DMS153 treated with DMSO at 0.1 percent for 48 hours (cell line): ENCODE measurements at regions not wholly inside any gene's neighbourhood (a gene's known extent, or its start where the extent isn't known, plus 50 kb on each side); places are given as distances from the start of the nearest gene placed in this dataset.
"Not testable (repeated sequence)": the region's sequence is repeated elsewhere in the genome, so short reads cannot be mapped to it uniquely, and the experiment has no call there.

ENCODE experiments used
- DNase-seq: peaks from one replicate; lab custom pipeline; 2025; ENCODE audit not compliant: unreplicated experiment; lab: John Stamatoyannopoulos, UW

DNA sequence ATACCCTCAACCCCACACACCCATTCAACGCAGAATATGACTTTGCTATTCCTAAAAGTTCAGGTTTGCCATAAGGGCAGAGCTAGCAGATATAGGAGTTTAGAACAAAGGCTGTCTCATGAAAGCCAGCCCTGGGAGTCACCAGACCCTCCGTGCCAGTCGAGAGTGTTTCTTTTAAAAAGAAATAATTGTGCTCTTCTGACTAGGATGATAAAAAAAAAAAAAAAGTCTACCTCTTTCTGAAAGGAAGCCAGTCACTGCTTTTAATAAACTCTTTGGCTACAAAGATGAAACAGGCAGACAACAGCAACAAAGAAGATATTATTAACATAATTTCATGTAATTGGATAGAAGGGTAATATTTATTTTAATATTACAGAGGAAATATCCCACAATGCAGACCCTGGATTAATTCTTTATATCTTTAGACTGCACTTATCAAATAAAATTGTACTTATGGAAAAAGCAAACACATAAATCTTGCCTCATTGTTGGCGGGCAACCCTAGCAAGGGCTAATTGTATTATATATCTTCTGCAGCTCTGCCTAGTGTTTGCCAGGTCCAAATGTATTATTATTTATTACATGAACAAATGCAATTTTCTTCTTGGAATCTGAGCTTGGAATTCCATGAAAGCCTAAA is 277.5 kb upstream of the DYNLRB2 start:
- DNase-seq: no peak

DNA sequence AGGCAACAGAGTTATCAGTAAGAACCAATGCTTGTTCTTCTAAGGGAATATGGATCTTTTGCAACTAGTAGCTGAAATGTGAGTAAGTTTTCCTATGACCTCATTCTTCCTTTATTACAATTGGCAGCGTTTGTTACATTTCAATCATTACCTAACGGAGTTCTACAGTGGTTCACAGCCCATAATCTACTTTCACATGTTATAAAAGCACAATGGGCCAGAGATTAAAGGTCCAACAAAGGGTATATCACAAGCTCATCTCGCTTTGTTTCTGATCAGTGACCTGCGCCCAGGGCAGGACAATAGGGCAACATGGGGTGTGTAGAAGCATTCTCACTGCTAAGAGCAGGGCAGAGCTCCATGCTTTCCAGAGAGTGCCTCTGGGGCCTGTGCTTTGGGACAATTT is 279.9 kb upstream of the DYNLRB2 start:
- no peak for DNase-seq

DNA sequence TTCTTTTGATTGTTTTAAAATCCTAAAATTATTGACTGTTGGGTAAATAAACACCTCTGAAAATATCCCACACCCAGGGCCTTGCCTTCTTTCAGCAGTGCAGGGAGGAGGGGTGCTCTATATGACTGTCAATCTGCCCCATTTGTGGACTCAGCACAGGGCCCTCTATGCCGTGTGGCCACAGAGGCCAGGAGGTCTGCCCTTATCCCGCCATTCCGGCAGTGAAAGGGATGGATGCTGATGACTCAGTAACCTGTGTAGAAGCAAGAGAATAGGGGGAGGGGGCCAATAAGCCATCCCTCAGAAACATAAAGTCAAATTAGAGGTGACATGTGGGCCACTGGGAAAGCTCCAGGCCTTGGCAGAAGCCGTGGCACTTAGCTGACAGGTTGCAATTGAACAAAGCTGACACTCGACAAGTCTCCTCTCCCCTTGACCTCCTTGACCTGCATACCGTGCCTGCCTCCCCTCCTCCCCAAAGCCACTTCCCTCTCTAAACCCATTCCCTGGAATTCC is 281.4 kb upstream of the DYNLRB2 start:
- DNase-seq: no peak

DNA sequence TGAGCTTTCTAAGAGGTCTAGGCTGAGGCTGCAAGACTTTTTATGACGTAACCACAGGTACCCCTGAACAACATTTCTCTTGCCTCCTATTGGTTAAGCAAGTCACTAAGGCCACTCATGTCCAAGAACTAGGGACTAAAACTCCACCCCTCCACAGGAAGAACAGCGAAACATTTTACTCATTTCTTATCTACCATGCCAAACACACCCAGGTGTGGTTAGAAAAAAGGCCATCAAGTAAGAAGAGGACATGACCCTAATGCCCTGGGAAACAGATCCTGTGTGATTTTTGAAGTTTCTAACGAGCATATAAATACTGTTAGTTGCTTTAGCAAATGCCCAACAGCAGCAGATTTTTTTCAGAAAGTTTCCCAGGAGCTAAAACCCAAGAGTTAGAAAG is 282.4 kb upstream of the DYNLRB2 start:
- DNase-seq: no peak

DNA sequence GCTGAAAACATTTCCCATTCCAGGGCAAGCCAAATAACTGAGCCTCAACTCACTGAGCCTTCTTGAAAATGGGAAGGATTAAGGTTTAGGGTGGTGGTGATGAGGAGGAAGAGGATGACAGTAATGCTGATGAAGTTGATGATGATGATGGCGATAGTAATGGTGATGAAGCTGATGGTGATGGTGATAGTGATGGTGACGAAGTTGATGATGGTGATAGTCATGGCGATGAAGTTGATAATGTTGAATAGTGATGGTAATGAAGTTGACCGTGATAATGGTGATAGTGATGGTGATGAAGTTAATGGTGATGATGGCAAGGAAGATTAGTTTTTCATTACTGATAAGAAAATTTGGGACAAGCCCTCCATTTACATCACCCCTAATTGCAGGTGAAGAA is 285.8 kb upstream of the DYNLRB2 start:
- DNase-seq: no peak

DNA sequence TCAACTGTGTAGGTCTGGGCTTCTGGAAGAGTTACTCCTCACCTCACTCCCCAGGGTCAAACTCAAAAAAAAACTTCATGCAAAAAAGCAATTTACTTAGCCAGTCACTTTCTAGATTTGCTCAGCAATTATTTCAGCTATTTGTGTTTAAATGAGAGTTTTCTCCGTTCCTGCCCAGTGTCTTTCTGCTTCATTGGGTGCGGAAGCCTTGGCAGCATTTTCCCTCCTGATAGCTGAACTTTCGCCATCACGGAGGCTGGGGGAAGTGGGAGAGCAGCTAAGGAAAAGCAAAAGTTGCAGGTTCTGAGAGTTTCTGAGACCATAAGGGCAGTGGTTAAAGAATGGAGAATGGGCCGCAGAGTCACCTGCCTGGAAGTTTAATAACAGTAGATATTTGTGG is 287.1 kb upstream of the DYNLRB2 start:
- no peak for DNase-seq

DNA sequence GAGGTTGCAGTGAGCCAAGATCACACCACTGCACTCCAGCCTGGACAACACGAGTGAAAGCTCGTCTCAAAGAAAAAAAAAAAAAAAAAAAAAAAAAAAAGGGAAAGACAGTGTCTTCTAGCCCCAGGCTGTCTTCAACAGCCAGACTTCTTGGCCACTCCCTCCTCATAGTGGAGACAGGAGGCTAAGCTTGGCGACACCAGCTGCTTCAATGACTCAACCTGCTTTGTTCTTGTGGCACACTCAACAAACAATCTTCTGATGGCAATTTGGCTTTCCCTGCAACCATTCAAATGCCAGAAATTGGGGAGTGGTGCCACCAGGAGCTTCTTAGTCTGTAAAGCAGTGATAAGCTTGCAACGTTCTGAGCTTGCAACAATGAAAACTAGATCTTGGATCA is 290.4 kb upstream of the DYNLRB2 start:
- DNase-seq: no peak

DNA sequence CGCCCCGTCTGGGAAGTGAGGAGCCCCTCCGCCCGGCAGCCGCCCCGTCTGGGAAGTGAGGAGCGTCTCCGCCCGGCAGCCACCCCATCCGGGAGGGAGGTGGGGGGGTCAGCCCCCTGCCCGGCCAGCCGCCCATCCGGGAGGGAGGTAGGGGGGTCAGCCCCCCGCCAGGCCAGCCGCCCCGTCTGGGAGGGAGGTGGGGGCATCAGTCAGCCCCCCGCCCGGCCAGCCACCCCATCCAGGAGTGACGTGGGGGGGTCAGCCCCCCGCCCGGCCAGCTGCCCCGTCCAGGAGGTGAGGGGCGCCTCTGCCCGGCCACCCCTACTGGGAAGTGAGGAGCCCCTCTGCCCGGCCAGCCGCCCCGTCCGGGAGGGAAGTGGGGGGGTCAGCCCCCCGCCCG is 297.5 kb upstream of the DYNLRB2 start:
- not testable (repeated sequence) for DNase-seq

DNA sequence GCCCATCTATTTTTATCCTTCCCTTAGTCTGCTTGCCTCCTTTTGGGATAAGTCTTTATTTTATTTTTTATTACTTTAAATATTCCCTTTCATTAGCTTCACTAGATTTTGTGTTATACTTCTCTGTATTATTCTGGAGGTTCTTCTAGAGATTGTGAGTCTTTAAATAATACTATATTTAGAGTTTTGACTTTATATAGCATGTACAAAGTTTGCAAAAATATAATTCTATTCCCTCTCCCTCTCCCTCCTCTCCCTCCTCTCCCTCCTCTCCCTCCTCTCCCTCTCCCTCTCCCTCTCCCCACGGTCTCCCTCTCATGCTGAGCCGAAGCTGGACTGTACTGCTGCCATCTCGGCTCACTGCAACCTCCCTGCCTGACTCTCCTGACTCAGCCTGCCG is 298.5 kb upstream of the DYNLRB2 start:
- not testable (repeated sequence) for DNase-seq

DNA sequence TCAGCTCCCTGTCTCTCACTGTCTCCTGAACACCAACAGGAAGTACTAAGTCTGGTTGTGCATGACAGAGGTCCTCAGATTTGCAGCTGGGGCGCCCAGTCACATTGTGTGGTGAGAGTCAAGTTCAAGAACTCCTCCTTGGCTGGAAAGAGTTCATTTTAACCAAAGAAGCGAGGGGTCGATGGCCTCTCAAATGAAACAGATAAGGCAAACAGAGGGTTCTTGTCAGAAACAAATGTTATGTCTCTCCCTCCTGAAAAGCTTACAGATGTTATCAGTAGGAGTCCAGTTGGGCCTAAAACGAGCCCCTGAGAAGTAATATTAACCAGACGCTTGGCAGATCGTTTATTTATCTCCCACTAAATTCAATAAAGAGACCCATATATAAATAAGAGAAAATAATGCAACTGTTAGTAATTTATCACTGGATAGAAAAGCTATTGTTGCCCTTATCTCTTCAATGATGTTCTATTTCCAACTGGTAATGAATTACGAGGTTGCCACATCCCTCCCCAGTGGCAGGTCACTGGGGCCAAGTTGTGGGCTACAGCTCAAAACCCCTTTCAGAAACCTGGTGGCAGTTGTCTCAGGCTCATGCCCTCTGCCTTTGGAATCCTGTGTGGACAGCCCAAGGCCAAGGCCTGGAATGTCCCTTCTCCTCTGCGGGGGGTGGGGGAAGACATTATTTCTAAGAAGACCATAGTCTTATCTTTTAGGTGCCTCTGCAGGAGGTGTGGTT is 307.5 kb upstream of the DYNLRB2 start:
- DNase-seq: no peak

DNA sequence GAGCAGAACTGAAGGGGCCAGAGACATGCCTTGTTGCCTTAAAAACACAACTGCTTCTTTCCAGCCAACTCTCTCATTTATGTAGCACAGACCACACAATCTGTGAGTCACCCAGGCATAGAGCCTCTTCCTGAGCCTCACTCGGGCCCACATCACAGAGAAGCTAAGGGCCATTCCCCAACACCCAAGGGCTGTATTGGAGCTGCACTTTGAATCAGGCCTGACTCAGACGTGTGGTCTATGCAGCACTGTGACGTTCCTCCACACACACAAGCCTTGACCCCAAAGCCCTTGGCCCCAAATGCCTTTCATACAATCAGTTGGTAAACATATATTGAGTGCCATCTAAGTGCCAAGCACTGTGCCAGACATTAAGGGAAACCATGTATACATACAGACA is 308.9 kb upstream of the DYNLRB2 start:
- DNase-seq: no peak

DNA sequence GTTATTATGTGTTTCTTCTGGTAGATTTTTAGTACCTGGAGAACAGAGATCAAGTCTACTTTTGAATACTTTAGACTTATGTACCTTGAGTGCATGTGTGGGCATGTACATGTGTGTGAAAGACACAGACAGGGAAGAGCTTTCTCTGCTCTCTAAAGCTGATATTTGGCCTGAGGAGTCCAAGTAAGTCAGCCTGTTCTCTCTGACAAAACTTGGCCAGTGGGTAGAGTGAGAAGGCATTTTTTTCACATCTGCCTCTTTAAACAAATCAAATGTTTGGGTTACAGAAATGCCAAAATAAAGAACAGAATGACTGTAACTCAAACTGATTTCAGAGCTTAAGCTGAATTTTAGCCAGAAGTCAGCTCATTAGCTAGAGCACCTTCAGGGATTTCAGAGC is 309.7 kb upstream of the DYNLRB2 start:
- no peak for DNase-seq

DNA sequence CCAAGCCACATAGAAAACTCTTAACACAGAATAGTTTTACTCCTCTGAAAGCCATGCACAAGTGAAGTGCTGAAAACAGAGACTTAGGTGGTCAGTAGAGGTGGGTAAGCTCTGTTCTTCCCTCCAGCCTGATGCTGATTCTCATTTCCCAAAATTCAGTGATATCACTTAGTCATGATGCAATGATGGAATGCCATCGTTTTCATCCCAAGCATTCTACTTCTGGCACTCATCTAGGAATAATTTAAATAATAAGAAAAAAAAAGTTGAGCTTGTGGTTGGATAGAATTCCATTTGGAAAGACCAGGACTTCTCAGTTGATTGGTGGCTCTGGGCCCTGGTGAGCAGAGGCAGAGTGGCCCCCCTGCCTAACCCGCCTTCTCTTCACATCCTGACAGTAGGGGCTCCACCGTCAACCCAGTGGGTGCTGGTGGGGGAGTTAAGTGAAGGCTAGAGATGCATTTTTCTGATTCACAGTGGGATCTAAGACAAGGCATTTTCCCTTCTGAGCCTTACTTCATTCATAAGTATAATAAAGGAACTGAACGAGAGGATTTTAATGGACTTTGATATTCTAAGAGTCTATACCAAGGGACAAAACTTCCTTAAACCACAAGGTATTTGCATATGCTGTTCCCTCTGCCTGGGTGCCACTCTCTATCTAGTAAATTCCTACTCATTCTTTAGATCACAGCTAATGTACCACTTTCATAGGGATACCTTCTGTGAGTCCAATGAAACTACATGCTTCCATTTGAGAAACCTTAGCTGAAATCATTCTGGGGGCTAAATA is 310.3 kb upstream of the DYNLRB2 start:
- no peak for DNase-seq

DNA sequence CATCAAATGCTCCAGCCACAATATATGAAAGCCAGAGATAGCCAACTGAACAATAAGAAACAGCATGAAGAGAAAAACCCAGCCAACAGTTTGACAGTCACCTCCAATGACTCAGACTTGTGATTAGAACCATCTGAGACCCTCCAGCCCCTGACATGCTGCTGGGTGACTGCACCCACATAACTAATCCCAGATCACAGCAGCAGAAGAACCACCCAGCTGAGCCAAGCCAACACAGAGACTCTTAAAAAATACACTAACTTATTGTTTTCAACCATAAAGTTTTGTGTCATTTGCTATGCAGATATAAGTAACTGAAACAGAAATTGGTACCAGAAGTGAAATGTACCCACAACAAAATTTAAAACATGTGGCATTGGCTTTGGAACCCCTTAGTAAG is 314.3 kb upstream of the DYNLRB2 start:
- no peak for DNase-seq

DNA sequence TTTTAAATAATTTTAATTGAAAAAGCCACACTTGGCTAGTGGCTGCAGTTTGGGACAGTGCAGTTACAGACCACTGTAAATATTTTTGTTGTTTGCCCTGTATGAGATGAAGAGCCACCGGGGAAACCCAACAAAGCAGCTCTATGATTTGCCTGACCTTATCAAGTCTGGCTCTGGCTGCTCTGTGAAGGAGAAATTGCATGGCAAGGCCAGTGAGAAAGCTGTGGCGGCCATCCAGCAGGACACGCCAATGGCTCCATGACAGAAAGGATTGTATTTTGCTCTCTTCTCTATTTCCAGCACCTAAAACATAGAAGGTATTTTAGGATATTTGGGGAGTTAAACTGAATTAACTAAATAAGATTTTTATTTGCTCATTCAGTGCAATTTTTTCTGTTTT is 330.0 kb upstream of the DYNLRB2 start:
- DNase-seq: no peak

DNA sequence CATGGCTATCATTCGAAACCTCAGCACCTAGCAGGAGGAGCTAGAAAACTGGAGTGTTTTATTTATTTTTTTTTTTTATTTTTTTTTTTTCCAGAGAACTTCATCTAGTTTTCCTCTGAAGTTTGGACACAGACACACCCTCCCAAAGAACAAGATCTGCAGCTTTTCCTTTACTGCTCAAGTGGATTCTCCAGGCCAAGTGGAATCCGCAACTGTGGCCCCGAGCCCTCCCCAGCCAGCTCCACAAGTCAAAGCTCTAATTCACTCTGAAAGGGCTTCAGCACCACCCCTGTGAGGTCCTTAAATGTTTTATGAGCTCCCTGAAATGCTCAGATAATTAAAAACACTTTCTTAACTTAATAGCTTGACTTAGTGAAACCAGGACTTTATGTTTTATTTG is 332.1 kb upstream of the DYNLRB2 start:
- DNase-seq: no peak

DNA sequence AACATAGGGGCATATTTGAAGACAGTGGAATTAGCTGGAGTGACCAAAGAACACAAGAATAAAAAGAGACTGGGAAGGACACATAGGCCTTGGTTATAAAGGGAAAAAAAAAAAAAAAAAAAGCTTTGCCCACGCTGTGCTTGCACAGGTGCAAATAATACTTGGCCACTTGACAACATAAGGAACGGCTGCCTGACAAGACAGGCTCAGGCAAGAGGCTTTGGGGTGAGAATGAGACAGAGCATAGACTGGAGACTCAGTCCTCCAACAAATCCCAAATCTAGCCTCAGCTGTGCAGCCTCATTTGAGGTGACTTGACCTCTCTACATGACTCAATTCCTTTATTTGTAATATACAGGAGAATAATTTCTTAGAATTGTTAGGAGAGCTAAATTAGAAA is 332.8 kb upstream of the DYNLRB2 start:
- DNase-seq: no peak

DNA sequence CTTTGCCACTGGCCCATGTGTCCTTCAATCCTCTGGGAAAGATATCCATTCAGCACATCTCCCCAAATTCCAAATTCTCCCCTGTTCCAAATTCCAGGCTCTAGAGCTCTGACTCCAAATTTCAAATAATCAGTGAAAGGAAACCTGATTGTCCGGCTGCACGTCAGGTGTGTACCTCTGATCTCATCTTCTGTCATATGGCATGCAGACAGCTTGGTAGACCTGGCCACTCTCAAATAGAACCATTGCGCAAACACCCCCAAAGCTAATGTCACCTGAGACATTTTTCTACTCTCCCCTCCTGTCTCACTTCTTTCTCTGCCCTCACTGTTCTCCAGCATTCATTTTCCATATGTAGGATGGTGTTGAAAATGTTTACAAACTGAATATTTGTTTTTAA is 337.0 kb upstream of the DYNLRB2 start:
- DNase-seq: no peak

DNA sequence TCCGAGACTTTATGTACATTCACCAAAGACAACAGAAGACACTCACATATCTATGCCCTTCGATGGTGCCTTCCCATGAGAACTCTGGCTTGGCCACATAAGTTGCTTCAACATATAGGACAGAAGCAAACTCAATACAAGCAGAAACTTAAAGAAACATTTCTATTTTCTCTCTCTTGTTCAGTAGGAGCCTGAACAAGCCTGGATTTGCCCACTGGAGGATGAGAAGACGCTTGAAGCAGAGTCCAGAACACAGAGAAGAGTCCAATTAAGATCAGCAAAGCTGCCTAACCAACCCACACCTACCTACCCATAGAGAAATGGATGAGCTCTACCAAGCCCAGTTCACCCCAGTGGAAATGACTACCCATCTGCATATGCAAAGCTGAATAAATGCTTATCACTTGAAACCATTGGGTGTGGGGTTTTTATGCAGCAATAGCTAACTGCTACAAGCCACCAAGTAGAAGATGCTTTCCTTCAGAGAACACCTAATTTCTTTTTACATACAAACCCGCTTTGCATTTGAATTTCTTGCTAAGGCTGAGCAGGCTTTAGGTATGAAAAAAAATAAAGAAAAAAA is 337.9 kb upstream of the DYNLRB2 start:
- DNase-seq: no peak

DNA sequence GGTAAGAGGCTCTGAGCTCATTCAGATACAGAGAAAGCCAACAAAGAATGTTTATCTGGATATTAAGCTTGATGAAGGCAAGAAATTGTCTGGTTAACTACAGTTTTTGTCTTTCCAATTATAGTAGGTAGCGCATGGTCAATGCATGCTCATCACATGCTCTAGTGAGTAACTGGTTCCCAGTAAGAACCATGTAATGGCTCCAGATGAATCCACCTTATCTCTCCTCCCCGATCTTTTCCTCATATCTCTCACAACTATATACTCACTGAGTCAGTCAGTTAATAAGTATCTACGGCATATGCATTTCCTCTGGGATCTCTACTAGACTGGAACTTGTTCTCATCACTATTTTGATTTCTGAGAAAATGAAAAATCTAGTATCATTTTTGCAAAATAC is 340.7 kb upstream of the DYNLRB2 start:
- no peak for DNase-seq

DNA sequence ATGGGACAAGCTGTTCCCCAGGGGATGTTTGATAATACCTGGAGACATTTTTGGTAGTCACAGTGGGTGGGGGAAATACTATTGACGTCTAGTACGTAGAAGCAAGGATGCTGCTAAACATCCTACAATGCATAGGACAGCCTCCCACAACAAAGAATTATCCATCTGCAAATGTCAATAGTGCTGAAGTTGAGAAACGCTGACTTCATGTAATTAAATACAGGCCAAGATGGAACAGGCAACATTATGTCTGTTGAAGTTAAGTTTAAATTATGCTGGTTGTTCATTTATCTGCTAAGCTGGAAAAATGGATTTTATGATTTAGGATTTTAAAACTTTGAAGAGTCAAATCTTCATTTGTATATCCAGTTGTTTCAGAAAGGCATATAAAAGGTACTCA is 341.2 kb upstream of the DYNLRB2 start:
- no peak for DNase-seq
